22Rv1 (cell line): ENCODE measurements at regions not wholly inside any gene's neighbourhood (a gene's known extent, or its start where the extent isn't known, plus 50 kb on each side); places are given as distances from the start of the nearest gene placed in this dataset.

Experiments
- H3K27ac ChIP-seq: fragments of 450-650 bp; 2 replicates; pipeline ENCODE4 v1.5.1; 2017
- ZFX ChIP-seq: fragments of 450-650 bp; IDR thresholded peaks from 2 replicates; pipeline ENCODE4 v1.6.1; 2017; ENCODE audit warnings: antibody characterized with exemption, borderline replicate concordance
- TF ChIP-seq, protein P1 (sequence below): fragments of 450-650 bp; IDR thresholded peaks from 2 replicates; pipeline ENCODE4 v1.5.1; 2017; ENCODE audit warnings: mild to moderate bottlenecking

DNA sequence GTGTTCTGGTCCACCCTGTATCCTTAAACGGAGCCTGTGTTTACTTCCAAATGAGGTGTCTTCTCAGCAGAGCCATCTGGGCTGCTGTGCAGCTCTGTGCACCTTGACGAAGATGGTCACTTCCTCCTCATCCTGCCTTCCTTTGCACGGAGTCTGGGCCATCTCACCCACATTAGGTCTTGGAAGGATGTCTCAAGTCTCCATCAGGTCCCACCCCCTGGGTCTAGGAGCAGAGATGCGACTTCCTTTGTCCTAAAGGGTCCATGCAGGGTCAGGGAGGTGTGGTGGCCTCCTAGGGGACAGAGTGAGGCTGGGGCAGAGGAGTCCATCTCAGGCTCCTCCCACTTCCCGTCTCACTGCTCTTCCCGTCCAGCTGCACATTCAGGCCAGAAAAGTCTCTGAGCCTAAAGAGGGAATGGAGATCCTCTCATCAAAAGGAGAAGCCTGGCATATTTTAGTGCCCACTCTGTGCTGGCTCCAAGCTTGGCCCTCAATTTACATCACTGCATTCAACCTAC lies 209.2 kb downstream of the MATN1 start:
- H3K27ac ChIP-seq: no peak overlapping the region
- TF ChIP-seq, protein P1, sequence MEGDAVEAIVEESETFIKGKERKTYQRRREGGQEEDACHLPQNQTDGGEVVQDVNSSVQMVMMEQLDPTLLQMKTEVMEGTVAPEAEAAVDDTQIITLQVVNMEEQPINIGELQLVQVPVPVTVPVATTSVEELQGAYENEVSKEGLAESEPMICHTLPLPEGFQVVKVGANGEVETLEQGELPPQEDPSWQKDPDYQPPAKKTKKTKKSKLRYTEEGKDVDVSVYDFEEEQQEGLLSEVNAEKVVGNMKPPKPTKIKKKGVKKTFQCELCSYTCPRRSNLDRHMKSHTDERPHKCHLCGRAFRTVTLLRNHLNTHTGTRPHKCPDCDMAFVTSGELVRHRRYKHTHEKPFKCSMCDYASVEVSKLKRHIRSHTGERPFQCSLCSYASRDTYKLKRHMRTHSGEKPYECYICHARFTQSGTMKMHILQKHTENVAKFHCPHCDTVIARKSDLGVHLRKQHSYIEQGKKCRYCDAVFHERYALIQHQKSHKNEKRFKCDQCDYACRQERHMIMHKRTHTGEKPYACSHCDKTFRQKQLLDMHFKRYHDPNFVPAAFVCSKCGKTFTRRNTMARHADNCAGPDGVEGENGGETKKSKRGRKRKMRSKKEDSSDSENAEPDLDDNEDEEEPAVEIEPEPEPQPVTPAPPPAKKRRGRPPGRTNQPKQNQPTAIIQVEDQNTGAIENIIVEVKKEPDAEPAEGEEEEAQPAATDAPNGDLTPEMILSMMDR: no peak
- no peak for TF ChIP-seq ZFX

DNA sequence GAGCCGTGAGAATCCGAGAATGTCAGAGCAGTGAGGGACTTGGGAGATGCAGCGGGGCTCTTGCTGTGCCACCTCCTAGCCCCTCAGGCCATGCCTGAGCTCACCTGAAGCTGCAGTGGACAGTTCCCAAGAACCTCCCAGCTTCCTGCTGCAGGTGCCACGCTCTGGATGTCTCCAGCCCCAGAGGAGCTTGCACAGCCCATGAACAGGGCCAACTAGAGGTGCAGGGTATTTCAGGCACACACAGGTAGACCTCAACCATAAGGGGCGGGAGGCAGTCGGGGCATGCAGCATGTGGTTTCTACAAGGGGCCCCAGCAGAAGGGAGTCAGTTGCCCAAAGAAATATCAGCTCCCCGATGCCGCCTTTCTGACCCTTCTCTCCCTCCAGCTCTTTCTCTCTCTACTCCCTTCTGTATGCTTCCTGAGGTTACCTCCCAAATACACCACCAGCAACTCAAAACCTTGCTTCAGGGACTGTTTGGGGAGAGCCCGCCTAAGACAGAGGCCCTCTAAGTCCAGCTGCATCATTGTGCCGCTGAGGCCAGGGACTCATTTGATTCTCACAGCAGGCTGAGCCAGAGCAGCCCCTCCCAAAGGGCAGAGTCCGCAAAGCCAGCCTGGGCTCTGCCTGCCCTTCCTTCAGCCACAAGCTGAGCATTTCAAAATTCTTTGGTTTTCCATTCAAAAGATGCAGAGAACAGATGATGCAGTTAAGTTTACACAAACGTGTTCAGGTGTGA lies 209.8 kb downstream of the MATN1 start:
- TF ChIP-seq, protein P1: no peak
- TF ChIP-seq ZFX: no peak

DNA sequence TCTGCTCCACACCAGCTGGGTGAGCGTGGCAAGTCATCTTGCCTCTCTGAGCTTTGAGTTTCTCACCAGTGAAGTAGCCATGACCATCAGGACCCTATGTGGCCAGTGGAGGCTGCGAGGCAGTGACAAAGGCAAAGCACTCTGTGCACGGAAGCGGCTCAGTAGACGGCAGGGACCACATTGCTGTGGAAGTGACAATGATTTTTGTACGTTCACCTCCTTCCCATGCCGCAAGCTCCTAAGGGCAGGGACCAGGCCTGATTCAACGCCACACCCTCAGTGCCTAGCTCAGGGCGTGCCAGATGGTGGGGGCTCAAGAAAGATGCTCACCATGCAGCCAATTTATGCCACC lies 210.5 kb downstream of the MATN1 start:
- TF ChIP-seq, protein P1: no peak
- TF ChIP-seq ZFX: no peak
- H3K27ac ChIP-seq: no peak overlapping the region

More for the DNA sequence above, 209.8 kb downstream of the MATN1 start:
- H3K27ac ChIP-seq: no peak overlapping the region

DNA sequence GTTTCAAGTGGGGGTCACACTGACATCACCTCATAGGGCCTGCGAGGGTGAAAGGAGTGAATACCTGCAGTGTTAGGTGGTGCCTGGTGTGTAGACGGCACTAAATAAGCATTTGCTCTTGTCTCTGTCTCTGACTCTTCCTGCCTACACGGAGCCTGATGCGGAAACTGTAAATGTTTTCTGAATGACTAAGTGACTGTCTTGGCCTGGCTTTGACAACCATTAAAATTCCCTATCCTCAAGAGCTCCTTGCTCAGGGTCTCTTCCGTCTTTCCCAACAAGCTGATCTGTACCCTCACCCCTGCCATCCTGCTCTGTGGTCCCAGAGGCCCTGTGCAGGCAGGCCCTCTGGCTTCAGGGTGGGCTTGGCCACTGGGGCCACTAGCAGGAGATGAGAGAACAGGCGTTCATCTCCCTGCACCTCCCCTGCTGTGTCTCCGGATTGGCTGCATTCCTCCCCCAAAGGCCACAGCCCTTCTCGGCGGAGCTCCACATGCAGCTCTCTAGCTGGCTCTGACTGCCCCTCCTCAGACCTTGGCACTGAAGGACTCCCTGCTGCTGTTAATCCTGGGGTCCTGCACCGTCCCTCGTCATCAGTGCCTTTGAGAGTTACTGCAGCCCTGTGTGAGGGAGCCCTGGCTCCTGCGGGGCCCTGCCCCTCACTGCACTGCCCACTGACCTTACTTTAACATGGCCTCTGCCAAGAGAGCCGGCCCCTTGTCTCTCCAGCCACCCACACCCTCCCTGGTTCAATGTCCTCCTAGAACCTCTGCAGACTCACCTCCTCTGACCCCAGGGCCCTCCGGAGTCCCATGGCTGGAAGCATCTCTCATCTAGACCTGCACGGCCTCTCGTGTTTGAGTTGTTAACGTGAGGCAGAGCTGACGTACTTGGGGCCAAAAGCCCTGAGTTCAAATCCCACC lies 211.1 kb downstream of the MATN1 start:
- TF ChIP-seq, protein P1: no peak
- no peak for TF ChIP-seq ZFX
- H3K27ac ChIP-seq: no peak overlapping the region

DNA sequence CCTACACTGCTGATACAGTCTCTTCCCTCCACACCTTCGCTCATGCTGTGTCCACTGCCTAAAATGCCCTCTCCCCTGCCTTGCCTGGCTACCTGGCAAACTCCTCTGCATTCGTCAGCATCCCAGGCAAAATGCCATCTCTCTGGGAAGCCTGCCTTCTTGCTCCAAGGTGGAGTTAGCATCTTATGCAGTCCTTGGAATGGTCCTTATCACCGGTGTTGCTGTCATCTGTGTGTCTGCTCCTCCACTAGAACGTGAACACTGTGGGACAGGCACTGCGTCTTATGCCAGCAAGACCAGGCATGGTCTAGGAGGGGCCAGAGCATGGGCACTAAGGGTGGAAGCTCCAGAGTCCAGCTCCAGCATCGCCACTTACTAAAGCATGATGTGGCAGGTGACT lies 211.8 kb downstream of the MATN1 start:
- no peak overlapping the region for H3K27ac ChIP-seq
- no peak for TF ChIP-seq ZFX
- TF ChIP-seq, protein P1: no peak

DNA sequence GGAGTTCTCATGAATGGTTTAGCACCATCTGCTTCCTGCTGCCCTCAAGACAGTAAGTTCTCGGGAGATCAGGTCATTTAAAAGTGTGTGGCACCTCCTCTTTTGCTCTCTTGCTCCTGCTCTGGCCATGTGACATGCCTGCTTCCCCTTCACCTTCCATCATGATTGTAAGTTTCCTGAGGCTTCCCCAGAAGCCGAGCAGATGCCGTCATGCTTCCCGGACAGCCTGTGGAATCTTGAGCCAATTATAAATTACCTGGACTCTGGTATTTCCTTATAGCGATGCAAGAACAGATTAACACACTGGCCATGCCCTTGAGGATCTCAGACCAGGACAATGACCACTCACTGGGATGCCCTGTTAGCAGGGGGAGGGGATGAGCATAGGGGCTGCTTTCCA lies 212.3 kb downstream of the MATN1 start:
- H3K27ac ChIP-seq: no peak overlapping the region
- TF ChIP-seq ZFX: no peak
- TF ChIP-seq, protein P1: no peak
